ENCODE measurements at regions not wholly inside any gene's neighbourhood (a gene's known extent, or its start where the extent isn't known, plus 50 kb on each side); places are given as distances from the start of the nearest gene placed in this dataset.
"Not testable (repeated sequence)": the region's sequence is repeated elsewhere in the genome, so short reads cannot be mapped to it uniquely, and the experiment has no call there.

GRCh38 chrX:66872771-66873170, 233.9 kb upstream of the EDA2R start:
- H3K27me3 Mint-ChIP-seq (ENCODE audit: insufficient read depth, unreplicated experiment): no peaks in the 10 kb centered on the region

GRCh38 chrX:66863721-66864120, 224.8 kb upstream of the EDA2R start:
- CTCF ChIA-PET: interaction anchor here (0.7 kb wide), 1 partner anchor 102 kb away, joined by 3 read pairs; no protein-coding TSS in a partner anchor
- Mint-ChIP-seq H3K9me3 (ENCODE audit: unreplicated experiment) (peaks cover 13% of the 10 kb centered on the region), H3K4me1 (ENCODE audit: insufficient read depth, unreplicated experiment) (no peaks in the 10 kb centered on the region), H3K27me3 (ENCODE audit: insufficient read depth, unreplicated experiment) (no peaks in the 10 kb centered on the region), H3K36me3 (ENCODE audit: insufficient read depth, unreplicated experiment) (no peaks in the 10 kb centered on the region), H3K27ac (ENCODE audit: low read depth, unreplicated experiment) (no peak overlapping the region), H3K4me3 (ENCODE audit: unreplicated experiment) (no peak overlapping the region)
- no peak for TF ChIP-seq CTCF (IDR thresholded peaks at IDR 0.05; ENCODE audit: unreplicated experiment)
- intact Hi-C loops (cut with micrococcal nuclease): no loop called here
- POLR2A ChIA-PET: interaction anchor here (0.7 kb wide), 1 partner anchor 15 kb away, joined by 3 read pairs; no protein-coding TSS in a partner anchor
- BruUV-seq (replicated peaks): no TSS peak
- no peak for DNase-seq (ENCODE audit: unreplicated experiment)

More at GRCh38 chrX:66872771-66873170, 233.9 kb upstream of the EDA2R start:
- DNase-seq (ENCODE audit: unreplicated experiment): no peak
- no TSS peak for BruUV-seq (replicated peaks)
- ChIA-PET CTCF (no interaction called here), POLR2A (no interaction called here)
- Mint-ChIP-seq H3K4me3 (ENCODE audit: unreplicated experiment) (no peak overlapping the region), H3K27ac (ENCODE audit: low read depth, unreplicated experiment) (no peak overlapping the region), H3K36me3 (ENCODE audit: insufficient read depth, unreplicated experiment) (no peaks in the 10 kb centered on the region), H3K9me3 (ENCODE audit: unreplicated experiment) (peaks cover 39% of the 10 kb centered on the region), H3K4me1 (ENCODE audit: insufficient read depth, unreplicated experiment) (no peaks in the 10 kb centered on the region)
- no peak for TF ChIP-seq CTCF (IDR thresholded peaks at IDR 0.05; ENCODE audit: unreplicated experiment)
- intact Hi-C loops (cut with micrococcal nuclease): no loop called here

GRCh38 chrX:66833426-66833825, 194.5 kb upstream of the EDA2R start:
- ChIA-PET CTCF (no interaction called here), POLR2A (no interaction called here)
- Mint-ChIP-seq H3K27ac (ENCODE audit: low read depth, unreplicated experiment) (no peak overlapping the region), H3K27me3 (ENCODE audit: insufficient read depth, unreplicated experiment) (no peaks in the 10 kb centered on the region), H3K4me1 (ENCODE audit: insufficient read depth, unreplicated experiment) (no peaks in the 10 kb centered on the region), H3K9me3 (ENCODE audit: unreplicated experiment) (peaks cover 39% of the 10 kb centered on the region), H3K4me3 (ENCODE audit: unreplicated experiment) (no peak overlapping the region), H3K36me3 (ENCODE audit: insufficient read depth, unreplicated experiment) (no peaks in the 10 kb centered on the region)
- intact Hi-C loops (cut with micrococcal nuclease): no loop called here
- no peak for DNase-seq (ENCODE audit: unreplicated experiment)
- TF ChIP-seq CTCF (IDR thresholded peaks at IDR 0.05; ENCODE audit: unreplicated experiment): no peak
- BruUV-seq (replicated peaks): no TSS peak

- H3K27ac Mint-ChIP-seq (ENCODE audit: low read depth, unreplicated experiment): no peak overlapping the region
- intact Hi-C loops (cut with micrococcal nuclease): no loop called here
- no TSS peak for BruUV-seq (replicated peaks)
- TF ChIP-seq CTCF (IDR thresholded peaks at IDR 0.05; ENCODE audit: unreplicated experiment): no peak
- DNase-seq (ENCODE audit: unreplicated experiment): no peak
- H3K4me3 Mint-ChIP-seq (ENCODE audit: unreplicated experiment): no peak overlapping the region
- POLR2A ChIA-PET: no interaction called here
- H3K36me3 Mint-ChIP-seq (ENCODE audit: insufficient read depth, unreplicated experiment): peaks cover 8% of the 10 kb centered on the region
- H3K4me1 Mint-ChIP-seq (ENCODE audit: insufficient read depth, unreplicated experiment): no peaks in the 10 kb centered on the region
- CTCF ChIA-PET: no interaction called here
- peaks cover 23% of the 10 kb centered on the region for H3K9me3 Mint-ChIP-seq (ENCODE audit: unreplicated experiment)
- no peaks in the 10 kb centered on the region for H3K27me3 Mint-ChIP-seq (ENCODE audit: insufficient read depth, unreplicated experiment)
Observed at GRCh38 chrX:66815227-66815626, 176.3 kb upstream of the EDA2R start.

GRCh38 chrX:66794514-66794913, 155.6 kb upstream of the EDA2R start:
- H3K4me1 Mint-ChIP-seq (ENCODE audit: insufficient read depth, unreplicated experiment); H3K36me3 Mint-ChIP-seq (ENCODE audit: insufficient read depth, unreplicated experiment); intact Hi-C loops (cut with micrococcal nuclease); BruUV-seq (replicated peaks); CTCF ChIA-PET; H3K4me3 Mint-ChIP-seq (ENCODE audit: unreplicated experiment); H3K27ac Mint-ChIP-seq (ENCODE audit: low read depth, unreplicated experiment); DNase-seq (ENCODE audit: unreplicated experiment); H3K27me3 Mint-ChIP-seq (ENCODE audit: insufficient read depth, unreplicated experiment); POLR2A ChIA-PET: not testable (repeated sequence)
- peaks cover 53% of the 10 kb centered on the region for H3K9me3 Mint-ChIP-seq (ENCODE audit: unreplicated experiment)
